Duodenal mucosa (tissue), 2 donors: ENCODE measurements at regions not wholly inside any gene's neighbourhood (a gene's known extent, or its start where the extent isn't known, plus 50 kb on each side); places are given as distances from the start of the nearest gene placed in this dataset.

Experiments
- H3K27ac ChIP-seq: one replicate; pipeline ENCODE4 v1.7.0; 2013; ENCODE audit warnings: low read depth, low read length
- H3K27me3 ChIP-seq, 2 donors: one replicate each; pipeline ENCODE4 v1.7.0; 2013; ENCODE audit warnings: low read length in 2 of 2, control low read depth in 1 of 2; ENCODE audit not compliant: insufficient read depth in 2 of 2, control insufficient read depth in 1 of 2
- H3K36me3 ChIP-seq, 2 donors: one replicate each; pipeline ENCODE4 v1.7.0; 2013; ENCODE audit warnings: low read length in 2 of 2, control low read depth in 1 of 2; ENCODE audit not compliant: insufficient read depth in 2 of 2, control insufficient read depth in 1 of 2
- H3K4me1 ChIP-seq, 2 donors: one replicate each; pipeline ENCODE4 v1.7.0; 2013; ENCODE audit warnings: low read length in 2 of 2, control low read depth in 1 of 2; ENCODE audit not compliant: insufficient read depth in 2 of 2, control insufficient read depth in 1 of 2
- H3K4me3 ChIP-seq, 2 donors: one replicate each; pipeline ENCODE4 v1.7.0; 2013; ENCODE audit warnings: low read length in 2 of 2, low read depth in 1 of 2
- H3K9ac ChIP-seq, 2 donors: one replicate each; pipeline ENCODE4 v1.7.0; 2013; ENCODE audit warnings: low read length in 2 of 2, low read depth in 1 of 2
- H3K9me3 ChIP-seq, 2 donors: one replicate each; pipeline ENCODE4 v1.7.0; 2013; ENCODE audit warnings: low read length in 2 of 2, control low read depth in 1 of 2; ENCODE audit not compliant: control insufficient read depth in 1 of 2

GRCh38 chr6:139912735-139913400 lies 538.4 kb upstream of the CITED2 start:
- no peak overlapping the region for H3K4me3 ChIP-seq
- no peaks in the 10 kb centered on the region for H3K9me3 ChIP-seq
- H3K9ac ChIP-seq, result no peak overlapping the region
- no peaks in the 10 kb centered on the region for H3K27me3 ChIP-seq
- no peaks in the 10 kb centered on the region for H3K36me3 ChIP-seq
- no peak overlapping the region for H3K27ac ChIP-seq
- H3K4me1 ChIP-seq, result peaks cover 0 to 10% of the 10 kb centered on the region in 2 donors

DNA sequence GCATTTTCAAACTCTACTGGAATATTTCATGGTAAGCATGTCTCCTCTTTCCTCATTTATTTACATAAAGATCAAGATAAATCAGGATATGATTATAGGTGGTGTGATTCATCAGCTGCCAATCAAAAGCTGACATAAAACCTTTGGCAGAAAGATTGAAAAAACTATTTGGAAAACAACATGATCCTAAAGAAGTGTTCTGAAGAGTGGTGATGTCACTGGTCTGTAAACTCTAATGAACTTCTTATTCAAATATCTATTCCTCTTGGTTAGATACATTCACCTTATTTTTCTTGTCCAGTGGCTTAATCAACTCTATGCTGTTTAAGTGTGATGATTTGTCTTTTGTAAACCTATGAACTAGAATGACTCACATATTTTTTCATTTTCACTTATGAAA lies 535.5 kb upstream of the CITED2 start:
- Histone ChIP-seq H3K36me3 (no peaks in the 10 kb centered on the region), H3K4me3 (no peak overlapping the region), H3K9ac (no peak overlapping the region), H3K27ac (no peak overlapping the region), H3K4me1 (peaks cover 9 to 15% of the 10 kb centered on the region in 2 donors), H3K9me3 (no peaks in the 10 kb centered on the region), H3K27me3 (no peaks in the 10 kb centered on the region)

GRCh38 chr6:139905404-139906052 lies 531.1 kb upstream of the CITED2 start:
- Histone ChIP-seq H3K9me3 (no peaks in the 10 kb centered on the region), H3K36me3 (no peaks in the 10 kb centered on the region), H3K9ac (no peak overlapping the region), H3K4me3 (no peak overlapping the region), H3K27me3 (no peaks in the 10 kb centered on the region), H3K27ac (no peak overlapping the region), H3K4me1 (peaks cover 19 to 23% of the 10 kb centered on the region in 2 donors)

DNA sequence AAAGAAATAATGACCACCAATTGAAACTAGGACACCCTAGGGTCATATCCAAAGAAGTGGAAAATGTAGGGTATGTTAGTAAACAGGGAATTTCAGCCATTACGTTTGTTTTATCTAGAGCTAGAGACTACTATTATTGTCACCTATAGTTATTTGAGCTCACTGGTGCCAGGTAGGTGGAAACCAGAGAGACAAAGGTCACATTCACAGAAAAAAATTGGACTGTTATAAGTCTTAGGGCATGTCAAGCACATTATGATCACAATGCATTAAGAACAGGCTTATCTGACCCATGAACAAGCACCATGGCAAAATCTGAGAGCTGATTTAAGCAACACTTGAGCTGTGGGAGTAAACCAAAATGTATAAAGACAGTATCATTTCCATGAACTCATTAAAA lies 530.1 kb upstream of the CITED2 start:
- H3K27me3 ChIP-seq, result no peaks in the 10 kb centered on the region
- H3K9me3 ChIP-seq, result no peaks in the 10 kb centered on the region
- no peak overlapping the region for H3K9ac ChIP-seq
- H3K4me3 ChIP-seq, result peak overlapping the region in 1 of 2 donors; percentile 7
- no peaks in the 10 kb centered on the region for H3K36me3 ChIP-seq
- peaks cover 19 to 23% of the 10 kb centered on the region in 2 donors for H3K4me1 ChIP-seq
- H3K27ac ChIP-seq, result no peak overlapping the region

DNA sequence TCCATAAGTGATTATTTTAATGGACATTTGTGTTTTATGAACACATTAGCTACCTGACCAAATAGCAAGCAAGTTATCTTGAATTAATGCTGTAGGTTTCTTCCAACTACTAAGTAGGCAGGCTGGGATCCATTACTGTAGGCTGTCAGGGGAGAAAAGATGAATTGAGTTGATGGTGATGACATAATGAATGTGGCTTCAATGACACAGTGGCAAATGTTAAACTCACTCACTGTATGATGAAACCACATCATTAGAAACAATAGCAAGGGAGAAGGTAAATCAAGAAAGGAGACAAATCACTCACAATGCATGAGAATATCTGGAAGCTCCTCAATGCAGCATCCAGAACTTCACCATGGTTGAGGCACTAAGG lies 529.7 kb upstream of the CITED2 start:
- H3K9me3 ChIP-seq, result no peaks in the 10 kb centered on the region
- peak overlapping the region; percentile 28 for H3K27ac ChIP-seq
- peaks cover 19 to 23% of the 10 kb centered on the region in 2 donors for H3K4me1 ChIP-seq
- no peaks in the 10 kb centered on the region for H3K27me3 ChIP-seq
- no peak overlapping the region for H3K9ac ChIP-seq
- H3K36me3 ChIP-seq, result no peaks in the 10 kb centered on the region
- H3K4me3 ChIP-seq, result peak overlapping the region; percentile 3 to 11

DNA sequence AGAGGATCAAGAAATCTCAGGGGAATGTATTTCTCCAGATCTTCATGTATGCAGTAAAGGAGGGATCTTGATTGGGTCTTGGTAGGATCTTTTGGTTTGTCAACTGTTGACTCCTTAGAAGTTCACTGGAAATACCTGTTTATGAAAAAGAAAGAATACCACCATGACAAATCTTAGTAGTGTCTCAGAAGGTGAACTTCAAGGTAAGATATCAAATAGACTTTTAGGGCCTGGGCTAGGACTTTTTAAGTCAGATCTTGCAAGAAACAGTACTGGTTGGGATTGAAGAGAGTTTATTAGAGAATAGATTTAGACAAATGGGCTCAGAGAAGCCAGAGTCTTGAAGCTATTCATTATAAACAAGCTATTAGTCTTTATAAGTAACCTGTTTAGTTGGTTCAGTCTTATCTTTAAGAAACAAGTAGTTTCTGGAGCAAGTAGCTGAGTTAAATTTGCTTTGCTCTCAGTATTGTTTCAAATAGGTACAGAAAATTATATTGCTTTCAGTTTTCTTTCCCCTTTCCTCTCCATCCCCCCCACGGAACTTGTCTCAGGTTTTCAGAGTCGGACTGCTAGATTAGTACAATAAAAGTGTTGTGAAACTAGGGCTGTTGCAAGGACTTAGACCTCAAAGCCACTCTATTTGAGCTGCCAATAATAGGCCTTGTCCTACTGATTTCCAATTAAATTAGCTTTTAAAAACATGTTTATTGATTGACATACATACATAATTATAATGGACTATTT lies 529.1 kb upstream of the CITED2 start:
- no peaks in the 10 kb centered on the region for H3K9me3 ChIP-seq
- peaks cover 19 to 23% of the 10 kb centered on the region in 2 donors for H3K4me1 ChIP-seq
- peak overlapping the region; percentile 3 to 11 for H3K4me3 ChIP-seq
- H3K27ac ChIP-seq, result peak overlapping the region; percentile 60
- H3K36me3 ChIP-seq, result no peaks in the 10 kb centered on the region
- no peak overlapping the region for H3K9ac ChIP-seq
- no peaks in the 10 kb centered on the region for H3K27me3 ChIP-seq

DNA sequence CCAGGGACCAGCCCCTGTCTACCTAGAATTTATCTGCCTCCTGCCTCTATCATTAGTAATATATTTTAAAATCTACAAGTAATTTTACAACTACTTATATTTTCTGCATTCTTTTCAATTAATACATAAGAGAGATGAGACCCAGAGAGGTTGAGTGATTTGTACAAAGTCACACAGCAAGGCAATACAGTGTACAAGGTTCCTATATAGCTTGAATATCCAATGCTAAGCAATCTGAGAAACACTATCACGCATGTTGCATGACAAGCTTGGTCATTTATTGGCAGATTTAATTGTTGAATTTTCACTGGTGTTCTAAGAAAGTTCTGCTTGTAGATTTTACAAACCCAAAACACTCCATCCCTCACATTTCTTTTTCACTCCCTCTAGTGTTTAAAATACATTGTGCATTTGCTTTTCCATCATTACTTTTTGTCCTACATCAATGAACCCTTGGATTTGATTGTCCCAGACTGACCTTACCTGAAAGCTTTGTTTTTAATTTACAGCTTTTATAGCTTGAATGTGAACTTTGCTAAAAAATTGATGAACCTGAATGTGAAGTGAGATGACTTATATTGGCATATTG lies 520.9 kb upstream of the CITED2 start:
- H3K4me1 ChIP-seq, result no peaks in the 10 kb centered on the region
- no peaks in the 10 kb centered on the region for H3K9me3 ChIP-seq
- H3K4me3 ChIP-seq, result no peak overlapping the region
- no peak overlapping the region for H3K9ac ChIP-seq
- no peak overlapping the region for H3K27ac ChIP-seq
- no peaks in the 10 kb centered on the region for H3K27me3 ChIP-seq
- H3K36me3 ChIP-seq, result no peaks in the 10 kb centered on the region

- H3K9ac ChIP-seq, result no peak overlapping the region
- no peaks in the 10 kb centered on the region for H3K4me1 ChIP-seq
- H3K27ac ChIP-seq, result no peak overlapping the region
- no peaks in the 10 kb centered on the region for H3K9me3 ChIP-seq
- H3K27me3 ChIP-seq, result no peaks in the 10 kb centered on the region
- H3K36me3 ChIP-seq, result no peaks in the 10 kb centered on the region
- no peak overlapping the region for H3K4me3 ChIP-seq
These were observed 519.8 kb upstream of the CITED2 start for GRCh38 chr6:139894271-139894670.

DNA sequence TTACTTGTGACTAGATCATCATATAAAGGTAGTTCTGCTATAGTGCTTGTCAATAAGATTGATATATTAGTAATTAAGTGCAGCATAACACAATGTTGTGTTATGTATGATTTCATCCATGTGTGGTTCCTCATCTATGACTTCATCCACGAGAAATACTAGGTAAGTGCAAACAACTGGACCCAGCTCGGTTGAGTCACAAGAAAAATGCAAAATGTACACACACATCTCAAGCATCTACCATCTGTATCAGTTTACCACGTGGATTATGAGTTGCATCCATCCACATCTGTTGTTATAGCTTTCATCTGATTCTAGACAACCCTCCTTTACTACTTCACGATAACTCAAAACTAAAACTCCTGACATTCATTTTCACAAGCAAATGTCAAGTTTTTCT lies 517.0 kb upstream of the CITED2 start:
- H3K36me3 ChIP-seq, result no peaks in the 10 kb centered on the region
- H3K9ac ChIP-seq, result no peak overlapping the region
- H3K9me3 ChIP-seq, result no peaks in the 10 kb centered on the region
- no peak overlapping the region for H3K4me3 ChIP-seq
- no peaks in the 10 kb centered on the region for H3K27me3 ChIP-seq
- H3K4me1 ChIP-seq, result peaks cover 0 to 5% of the 10 kb centered on the region in 2 donors
- H3K27ac ChIP-seq, result no peak overlapping the region

DNA sequence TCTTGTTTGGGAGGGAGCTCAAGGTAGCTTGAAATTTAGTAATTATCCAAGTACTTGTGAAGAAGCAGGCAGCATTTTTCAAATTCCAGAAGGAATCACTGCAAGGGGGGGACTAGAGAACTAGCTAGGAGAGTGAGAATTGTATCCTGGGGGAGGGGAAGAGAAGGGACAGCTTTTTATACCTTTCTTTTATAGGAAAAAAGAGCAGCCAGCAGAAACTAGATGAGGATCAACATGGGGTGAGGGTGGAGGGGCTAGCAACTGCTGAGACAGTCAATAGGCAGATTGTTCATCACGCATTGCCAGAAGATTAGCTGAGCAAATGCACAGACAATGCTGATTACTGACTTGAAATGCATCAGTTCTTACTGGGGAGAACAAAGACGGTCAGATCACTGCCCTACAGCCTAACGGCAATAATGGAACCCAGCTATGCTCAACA lies 514.3 kb upstream of the CITED2 start:
- Histone ChIP-seq H3K27ac (no peak overlapping the region), H3K4me1 (peaks cover 0 to 23% of the 10 kb centered on the region in 2 donors), H3K9ac (no peak overlapping the region), H3K36me3 (no peaks in the 10 kb centered on the region), H3K4me3 (no peak overlapping the region), H3K27me3 (no peaks in the 10 kb centered on the region), H3K9me3 (no peaks in the 10 kb centered on the region)
